HG02840 (cell line): ENCODE measurements at regions not wholly inside any gene's neighbourhood (a gene's known extent, or its start where the extent isn't known, plus 50 kb on each side); places are given as distances from the start of the nearest gene placed in this dataset.

Source experiments
- ATAC-seq: cut with Tn5 transposase; IDR thresholded peaks from one replicate; pipeline ENCODE4 v1.9.1; 2021; ENCODE audit warnings: mild to moderate bottlenecking, moderate library complexity, moderate number of reproducible peaks; ENCODE audit not compliant: unreplicated experiment, low FRiP score

GRCh38 chr2:129763190-129763846 is 216.1 kb upstream of the RAB6C start:
- no peak for ATAC-seq

- ATAC-seq, result no peak
Observed at GRCh38 chr2:129763966-129764365, 215.5 kb upstream of the RAB6C start.

GRCh38 chr2:129764376-129765325 is 214.8 kb upstream of the RAB6C start:
- ATAC-seq, result no peak

- ATAC-seq, result no peak
Observed at GRCh38 chr2:129765326-129765677, 214.2 kb upstream of the RAB6C start.

GRCh38 chr2:129765678-129766351 is 213.7 kb upstream of the RAB6C start:
- no peak for ATAC-seq

GRCh38 chr2:129766374-129766993 is 213.0 kb upstream of the RAB6C start:
- ATAC-seq, result no peak

- no peak for ATAC-seq
Observed at GRCh38 chr2:129767346-129768035, 212.0 kb upstream of the RAB6C start.

GRCh38 chr2:129768036-129768386 is 211.5 kb upstream of the RAB6C start:
- no peak for ATAC-seq

- ATAC-seq, result no peak
Observed at GRCh38 chr2:129768485-129769184, 210.8 kb upstream of the RAB6C start.

- ATAC-seq, result no peak
Observed at GRCh38 chr2:129769185-129769991, 210.1 kb upstream of the RAB6C start.

- no peak for ATAC-seq
Observed at GRCh38 chr2:129771418-129772189, 207.9 kb upstream of the RAB6C start.

- ATAC-seq, result no peak
Observed at GRCh38 chr2:129772190-129772579, 207.3 kb upstream of the RAB6C start.

- no peak for ATAC-seq
Observed at GRCh38 chr2:129775952-129776653, 203.4 kb upstream of the RAB6C start.

- no peak for ATAC-seq
Observed at GRCh38 chr2:129777146-129777545, 202.3 kb upstream of the RAB6C start.

- ATAC-seq, result no peak
Observed at GRCh38 chr2:129777762-129778583, 201.5 kb upstream of the RAB6C start.

GRCh38 chr2:129778584-129778877 is 200.9 kb upstream of the RAB6C start:
- no peak for ATAC-seq

GRCh38 chr2:129779783-129780182 is 199.7 kb upstream of the RAB6C start:
- ATAC-seq, result no peak
